Loucy (cell line): ENCODE measurements at regions not wholly inside any gene's neighbourhood (a gene's known extent, or its start where the extent isn't known, plus 50 kb on each side); places are given as distances from the start of the nearest gene placed in this dataset.

Experiments
- CTCF ChIP-seq: fragments of 200-600 bp; sonication (generic); conservative IDR thresholded peaks from 2 replicates; pipeline ENCODE4 v1.5.1; 2014; ENCODE audit warnings: mild to moderate bottlenecking, antibody characterized with exemption, low read length
- EZH2phosphoT487 ChIP-seq: fragments of 200-600 bp; IDR thresholded peaks from 2 replicates; pipeline ENCODE4 v1.6.1; 2018; ENCODE audit warnings: antibody characterized with exemption, mild to moderate bottlenecking, moderate library complexity, borderline replicate concordance

DNA sequence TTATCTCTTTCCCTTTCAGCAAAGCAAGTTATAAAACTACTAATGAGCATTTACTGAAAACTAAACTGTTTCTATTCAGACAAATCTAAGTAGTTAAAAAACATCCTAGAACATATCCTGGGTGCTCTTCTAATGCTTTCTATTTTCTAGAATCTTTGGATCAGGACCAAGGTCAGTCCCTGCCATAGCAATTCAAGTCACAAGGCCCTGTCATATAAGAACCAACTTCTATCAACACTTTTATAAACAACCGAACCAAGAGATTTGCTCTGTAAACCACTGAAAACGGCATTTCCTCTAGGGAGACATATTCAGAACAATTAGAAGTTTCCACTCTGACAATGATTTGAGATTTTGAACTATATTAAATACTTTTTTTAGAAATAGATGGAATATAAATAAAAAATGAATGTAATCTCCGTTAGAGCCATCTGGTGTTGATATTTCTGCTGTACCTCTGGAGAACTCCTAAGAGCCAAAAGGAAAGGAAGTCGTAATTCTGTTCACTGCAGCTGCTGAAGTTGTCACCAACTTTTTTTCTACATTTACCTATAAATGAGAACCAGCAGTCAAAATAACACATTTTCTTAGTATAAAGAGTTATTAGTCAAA is 51.4 kb upstream of the LGSN start:
- TF ChIP-seq CTCF = no peak
- no peak for TF ChIP-seq EZH2phosphoT487
